ENCODE measurements at regions not wholly inside any gene's neighbourhood (a gene's known extent, or its start where the extent isn't known, plus 50 kb on each side); places are given as distances from the start of the nearest gene placed in this dataset.

DNA sequence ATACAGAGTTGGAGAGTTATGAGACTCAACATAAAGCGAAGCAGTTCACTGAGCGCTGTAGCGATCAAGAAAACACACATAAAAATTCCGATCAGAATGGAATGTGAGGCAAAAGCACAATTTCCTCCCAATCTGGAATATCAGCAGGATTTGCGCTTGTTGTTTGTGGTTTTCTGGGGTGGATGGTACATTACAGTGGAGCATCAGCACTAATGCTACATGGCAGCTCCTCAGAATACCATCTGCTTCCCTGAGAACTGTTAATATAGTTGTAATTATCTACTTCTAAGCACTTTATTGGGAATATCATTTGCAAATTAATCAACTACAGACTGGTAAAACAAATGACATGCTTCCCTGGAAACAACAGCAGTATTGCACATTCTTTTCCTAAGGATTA lies 324.1 kb upstream of the PPARGC1A start (continued):
- TF ChIP-seq BHLHE40 (IDR thresholded peaks at IDR 0.05; ENCODE audit: low read depth, low read length) (no peak), MAFK (IDR thresholded peaks at IDR 0.05; ENCODE audit: partially characterized antibody) (no peak), EHF (CRISPR knock-in tag; IDR thresholded peaks at IDR 0.05) (no peak)

DNA sequence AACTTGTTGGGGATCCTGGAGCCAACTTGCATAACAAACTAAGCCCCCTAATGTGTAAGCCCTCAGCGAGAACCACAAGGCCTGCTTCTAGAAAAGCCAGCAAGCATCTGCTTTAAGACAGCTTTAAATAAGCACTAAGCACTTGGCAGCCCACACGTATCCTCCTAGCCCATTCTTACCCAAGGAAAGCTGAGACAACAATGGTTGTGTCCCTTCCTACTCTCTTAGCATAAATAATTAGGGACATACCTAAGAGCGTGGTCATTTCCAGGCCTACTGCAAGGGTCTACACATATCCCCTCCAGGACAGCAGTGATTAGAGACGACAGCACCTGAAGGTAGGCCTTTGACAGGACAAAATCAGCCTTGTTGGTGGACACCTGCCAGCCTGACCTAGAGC lies 322.8 kb upstream of the PPARGC1A start:
- WGBS (ENCODE audit: missing lambda C conversion rate), result 40% methylated on average over 4 of the region's 4 CpGs
- Histone ChIP-seq H3K4me3 (no peak overlapping the region), H3K27ac (peak overlapping the region in 1 of 2 experiments; percentile 16; a peak in 1 of 6 replicates), H3K4me1 (peaks cover 15% of the 10 kb centered on the region), H3K4me2 (no peak overlapping the region), H3K9me3 (no peaks in the 10 kb centered on the region)
- TF ChIP-seq BHLHE40 (IDR thresholded peaks at IDR 0.05; ENCODE audit: low read depth, low read length), result no peak
- no peak for TF ChIP-seq FOSL2 (IDR thresholded peaks at IDR 0.05)
- no peak for TF ChIP-seq FOSL2 (CRISPR knock-in tag; IDR thresholded peaks at IDR 0.05)
- TF ChIP-seq, protein P1, sequence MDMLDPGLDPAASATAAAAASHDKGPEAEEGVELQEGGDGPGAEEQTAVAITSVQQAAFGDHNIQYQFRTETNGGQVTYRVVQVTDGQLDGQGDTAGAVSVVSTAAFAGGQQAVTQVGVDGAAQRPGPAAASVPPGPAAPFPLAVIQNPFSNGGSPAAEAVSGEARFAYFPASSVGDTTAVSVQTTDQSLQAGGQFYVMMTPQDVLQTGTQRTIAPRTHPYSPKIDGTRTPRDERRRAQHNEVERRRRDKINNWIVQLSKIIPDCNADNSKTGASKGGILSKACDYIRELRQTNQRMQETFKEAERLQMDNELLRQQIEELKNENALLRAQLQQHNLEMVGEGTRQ (IDR thresholded peaks at IDR 0.05), result no peak
- TF ChIP-seq RFX5 (IDR thresholded peaks at IDR 0.05), result no peak
- no peak for TF ChIP-seq ZNF302 (CRISPR knock-in tag; IDR thresholded peaks at IDR 0.05)
- TF ChIP-seq HOXB5 (CRISPR knock-in tag; IDR thresholded peaks at IDR 0.05), result no peak
- TF ChIP-seq, protein P2, sequence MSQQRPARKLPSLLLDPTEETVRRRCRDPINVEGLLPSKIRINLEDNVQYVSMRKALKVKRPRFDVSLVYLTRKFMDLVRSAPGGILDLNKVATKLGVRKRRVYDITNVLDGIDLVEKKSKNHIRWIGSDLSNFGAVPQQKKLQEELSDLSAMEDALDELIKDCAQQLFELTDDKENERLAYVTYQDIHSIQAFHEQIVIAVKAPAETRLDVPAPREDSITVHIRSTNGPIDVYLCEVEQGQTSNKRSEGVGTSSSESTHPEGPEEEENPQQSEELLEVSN (IDR thresholded peaks at IDR 0.05; ENCODE audit: borderline replicate concordance, low read depth), result no peak
- no peak for TF ChIP-seq MYC (IDR thresholded peaks at IDR 0.05; ENCODE audit: borderline replicate concordance, low read length)
- no peak for TF ChIP-seq PHF8 (IDR thresholded peaks at IDR 0.05; ENCODE audit: borderline replicate concordance, low read depth)
- no peak for TF ChIP-seq CBX8 (IDR thresholded peaks at IDR 0.05)
- no peak for TF ChIP-seq MAZ (IDR thresholded peaks at IDR 0.05; ENCODE audit: borderline replicate concordance, low read depth, low read length)
- no peak for TF ChIP-seq GATA3 (IDR thresholded peaks at IDR 0.05; ENCODE audit: borderline replicate concordance)
- no peak for TF ChIP-seq POLR2AphosphoS2 (conservative IDR thresholded peaks at IDR 0.05; ENCODE audit: low read length)
- TF ChIP-seq EHF (CRISPR knock-in tag; IDR thresholded peaks at IDR 0.05), result no peak
- TF ChIP-seq TFCP2L1 (CRISPR knock-in tag; IDR thresholded peaks at IDR 0.05), result no peak
- TF ChIP-seq, protein P3, sequence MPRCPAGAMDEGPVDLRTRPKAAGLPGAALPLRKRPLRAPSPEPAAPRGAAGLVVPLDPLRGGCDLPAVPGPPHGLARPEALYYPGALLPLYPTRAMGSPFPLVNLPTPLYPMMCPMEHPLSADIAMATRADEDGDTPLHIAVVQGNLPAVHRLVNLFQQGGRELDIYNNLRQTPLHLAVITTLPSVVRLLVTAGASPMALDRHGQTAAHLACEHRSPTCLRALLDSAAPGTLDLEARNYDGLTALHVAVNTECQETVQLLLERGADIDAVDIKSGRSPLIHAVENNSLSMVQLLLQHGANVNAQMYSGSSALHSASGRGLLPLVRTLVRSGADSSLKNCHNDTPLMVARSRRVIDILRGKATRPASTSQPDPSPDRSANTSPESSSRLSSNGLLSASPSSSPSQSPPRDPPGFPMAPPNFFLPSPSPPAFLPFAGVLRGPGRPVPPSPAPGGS (IDR thresholded peaks at IDR 0.05), result no peak
- no peak for TF ChIP-seq NFE2L2 (conservative IDR thresholded peaks at IDR 0.05; ENCODE audit: low read length)
- no peak for TF ChIP-seq SREBF2 (IDR thresholded peaks at IDR 0.05)
- TF ChIP-seq KDM5A (IDR thresholded peaks at IDR 0.05), result no peak
- no peak for TF ChIP-seq ZC3H11A (IDR thresholded peaks at IDR 0.05)
- DNase-seq (ENCODE audit: low read depth in 1 of 2, low spot score in 1 of 2), result no peak
- ChIA-PET CTCF (interaction anchor here (1.5 kb wide), 1 partner anchor 10 kb away, joined by 4 read pairs; no protein-coding TSS in a partner anchor), POLR2A (no interaction called here)
- FAIRE-seq, result no peak
- no peak for ATAC-seq

DNA sequence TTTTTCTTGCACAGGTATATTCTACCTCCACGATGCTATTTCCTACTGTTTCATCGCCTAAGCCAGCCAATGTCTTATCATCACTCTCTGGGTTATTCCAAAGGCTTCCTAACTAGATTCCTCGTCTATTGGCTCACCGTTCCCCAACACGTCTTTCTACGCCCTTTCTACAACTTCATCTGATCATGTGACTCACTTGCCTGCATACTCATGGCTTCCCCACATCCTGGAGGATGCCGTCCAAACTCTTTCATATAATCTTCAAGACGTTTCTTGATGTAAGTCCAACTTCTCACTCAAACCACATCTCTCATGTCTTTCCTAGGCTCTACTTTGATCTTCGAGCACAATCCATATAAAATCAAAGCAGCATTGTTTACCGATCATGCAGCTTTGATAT lies 322.0 kb upstream of the PPARGC1A start:
- POLR2A ChIA-PET, result no interaction called here
- peak overlapping the region; percentile 77 to 78 for H3K27ac ChIP-seq
- ATAC-seq (no peak), DNase-seq (ENCODE audit: low read depth in 1 of 2, low spot score in 1 of 2) (no peak), FAIRE-seq (no peak)
- CTCF ChIA-PET, result interaction anchor here (1.5 kb wide), 1 partner anchor 9 kb away, joined by 4 read pairs; no protein-coding TSS in a partner anchor
- H3K9me3 ChIP-seq, result no peaks in the 10 kb centered on the region
- 47% methylated on average over 10 of the region's 10 CpGs for whole genome bisulfite sequencing (ENCODE audit: missing lambda C conversion rate)
- H3K4me2 ChIP-seq, result no peak overlapping the region
- peaks cover 15% of the 10 kb centered on the region for H3K4me1 ChIP-seq
- no peak overlapping the region for H3K4me3 ChIP-seq
- no peak for TF ChIP-seq ESRRA (IDR thresholded peaks at IDR 0.05; ENCODE audit: borderline replicate concordance, low read length)
- TF ChIP-seq RNF2 (IDR thresholded peaks at IDR 0.05; ENCODE audit: borderline replicate concordance, low read depth), result no peak
- no peak for TF ChIP-seq ZFP36 (IDR thresholded peaks at IDR 0.05; ENCODE audit: borderline replicate concordance, partially characterized antibody)
- TF ChIP-seq TP53 (CRISPR knock-in tag; IDR thresholded peaks at IDR 0.05), result no peak
- TF ChIP-seq GATA3 (IDR thresholded peaks at IDR 0.05; ENCODE audit: borderline replicate concordance), result no peak
- TF ChIP-seq, protein P4, sequence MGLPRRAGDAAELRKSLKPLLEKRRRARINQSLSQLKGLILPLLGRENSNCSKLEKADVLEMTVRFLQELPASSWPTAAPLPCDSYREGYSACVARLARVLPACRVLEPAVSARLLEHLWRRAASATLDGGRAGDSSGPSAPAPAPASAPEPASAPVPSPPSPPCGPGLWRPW (IDR thresholded peaks at IDR 0.05), result no peak
- no peak for TF ChIP-seq HOXB13 (CRISPR knock-in tag; IDR thresholded peaks at IDR 0.05; ENCODE audit: low read depth)
- TF ChIP-seq SREBF2 (IDR thresholded peaks at IDR 0.05), result no peak
- no peak for TF ChIP-seq RFX5 (IDR thresholded peaks at IDR 0.05)
- TF ChIP-seq, protein P5, sequence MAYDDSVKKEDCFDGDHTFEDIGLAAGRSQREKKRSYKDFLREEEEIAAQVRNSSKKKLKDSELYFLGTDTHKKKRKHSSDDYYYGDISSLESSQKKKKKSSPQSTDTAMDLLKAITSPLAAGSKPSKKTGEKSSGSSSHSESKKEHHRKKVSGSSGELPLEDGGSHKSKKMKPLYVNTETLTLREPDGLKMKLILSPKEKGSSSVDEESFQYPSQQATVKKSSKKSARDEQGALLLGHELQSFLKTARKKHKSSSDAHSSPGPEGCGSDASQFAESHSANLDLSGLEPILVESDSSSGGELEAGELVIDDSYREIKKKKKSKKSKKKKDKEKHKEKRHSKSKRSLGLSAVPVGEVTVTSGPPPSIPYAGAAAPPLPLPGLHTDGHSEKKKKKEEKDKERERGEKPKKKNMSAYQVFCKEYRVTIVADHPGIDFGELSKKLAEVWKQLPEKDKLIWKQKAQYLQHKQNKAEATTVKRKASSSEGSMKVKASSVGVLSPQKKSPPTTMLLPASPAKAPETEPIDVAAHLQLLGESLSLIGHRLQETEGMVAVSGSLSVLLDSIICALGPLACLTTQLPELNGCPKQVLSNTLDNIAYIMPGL (CRISPR knock-in tag; IDR thresholded peaks at IDR 0.05; ENCODE audit: borderline replicate concordance), result no peak
- no peak for TF ChIP-seq HOXB5 (CRISPR knock-in tag; IDR thresholded peaks at IDR 0.05)
- no peak for TF ChIP-seq RCOR1 (IDR thresholded peaks at IDR 0.05; ENCODE audit: low read depth, low read length)
- TF ChIP-seq NPAS2 (CRISPR knock-in tag; IDR thresholded peaks at IDR 0.05; ENCODE audit: borderline replicate concordance), result no peak
- no peak for TF ChIP-seq MAFK (IDR thresholded peaks at IDR 0.05; ENCODE audit: partially characterized antibody)
- TF ChIP-seq CBX8 (IDR thresholded peaks at IDR 0.05), result no peak
- no peak for TF ChIP-seq SMC3 (IDR thresholded peaks at IDR 0.05)
- TF ChIP-seq, protein P6, sequence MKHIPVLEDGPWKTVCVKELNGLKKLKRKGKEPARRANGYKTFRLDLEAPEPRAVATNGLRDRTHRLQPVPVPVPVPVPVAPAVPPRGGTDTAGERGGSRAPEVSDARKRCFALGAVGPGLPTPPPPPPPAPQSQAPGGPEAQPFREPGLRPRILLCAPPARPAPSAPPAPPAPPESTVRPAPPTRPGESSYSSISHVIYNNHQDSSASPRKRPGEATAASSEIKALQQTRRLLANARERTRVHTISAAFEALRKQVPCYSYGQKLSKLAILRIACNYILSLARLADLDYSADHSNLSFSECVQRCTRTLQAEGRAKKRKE (CRISPR knock-in tag; IDR thresholded peaks at IDR 0.05; ENCODE audit: low read depth), result no peak

All from A549 (cell line).